ENCODE measurements at regions not wholly inside any gene's neighbourhood (a gene's known extent, or its start where the extent isn't known, plus 50 kb on each side); places are given as distances from the start of the nearest gene placed in this dataset.

DNA sequence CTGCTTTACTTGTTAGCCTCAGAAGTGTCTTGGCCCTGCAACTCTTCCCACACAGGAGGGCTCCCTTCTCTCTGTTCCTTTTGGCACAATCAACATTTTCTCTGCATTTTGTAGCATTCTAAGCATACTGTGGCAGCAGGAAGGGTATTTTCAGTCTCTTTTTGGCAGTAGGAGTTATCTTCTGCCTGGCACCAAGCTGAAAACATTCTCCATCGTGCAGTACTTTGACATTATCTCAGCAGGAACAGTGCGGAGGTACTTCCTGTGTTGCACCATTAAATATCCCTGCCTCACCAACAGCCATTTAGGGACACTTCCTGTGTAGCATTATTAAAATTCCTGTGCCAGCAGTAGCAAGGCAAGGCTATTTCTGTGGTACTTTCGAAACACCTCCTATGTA is 233.2 kb upstream of the SEMA6D start:
- TF ChIP-seq, protein P1, sequence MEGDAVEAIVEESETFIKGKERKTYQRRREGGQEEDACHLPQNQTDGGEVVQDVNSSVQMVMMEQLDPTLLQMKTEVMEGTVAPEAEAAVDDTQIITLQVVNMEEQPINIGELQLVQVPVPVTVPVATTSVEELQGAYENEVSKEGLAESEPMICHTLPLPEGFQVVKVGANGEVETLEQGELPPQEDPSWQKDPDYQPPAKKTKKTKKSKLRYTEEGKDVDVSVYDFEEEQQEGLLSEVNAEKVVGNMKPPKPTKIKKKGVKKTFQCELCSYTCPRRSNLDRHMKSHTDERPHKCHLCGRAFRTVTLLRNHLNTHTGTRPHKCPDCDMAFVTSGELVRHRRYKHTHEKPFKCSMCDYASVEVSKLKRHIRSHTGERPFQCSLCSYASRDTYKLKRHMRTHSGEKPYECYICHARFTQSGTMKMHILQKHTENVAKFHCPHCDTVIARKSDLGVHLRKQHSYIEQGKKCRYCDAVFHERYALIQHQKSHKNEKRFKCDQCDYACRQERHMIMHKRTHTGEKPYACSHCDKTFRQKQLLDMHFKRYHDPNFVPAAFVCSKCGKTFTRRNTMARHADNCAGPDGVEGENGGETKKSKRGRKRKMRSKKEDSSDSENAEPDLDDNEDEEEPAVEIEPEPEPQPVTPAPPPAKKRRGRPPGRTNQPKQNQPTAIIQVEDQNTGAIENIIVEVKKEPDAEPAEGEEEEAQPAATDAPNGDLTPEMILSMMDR (IDR thresholded peaks at IDR 0.05; ENCODE audit: low read length): no peak
- TF ChIP-seq EZH2 (IDR thresholded peaks at IDR 0.05; ENCODE audit: borderline replicate concordance, low read length): no peak
